ENCODE measurements at regions not wholly inside any gene's neighbourhood (a gene's known extent, or its start where the extent isn't known, plus 50 kb on each side); places are given as distances from the start of the nearest gene placed in this dataset.
A peak's percentile ranks its signal among the peaks of the same experiment; 100 is the strongest.

GRCh38 chr5:104001136-104001535 is 438.5 kb upstream of the NUDT12 start:
- WGBS, result 70% methylated on average over 2 of the region's 2 CpGs
- Histone ChIP-seq H3K27me3 (ENCODE audit: control insufficient read depth in 4 of 4, insufficient read depth in 4 of 4, low read length in 3 of 4) (peaks cover 0 to 2% (median 0%) of the 10 kb centered on the region in 4 donors), H3K4me3 (ENCODE audit: low read depth in 1 of 3, low read length in 3 of 3) (no peak overlapping the region), H3K27ac (ENCODE audit: low read depth in 1 of 2, low read length in 2 of 2) (no peak overlapping the region), H3K4me1 (ENCODE audit: control insufficient read depth in 4 of 4, insufficient read depth in 4 of 4, low read length in 3 of 4) (no peaks in the 10 kb centered on the region), H3K9ac (ENCODE audit: low read depth in 1 of 2, low read length in 2 of 2) (no peak overlapping the region), H3K9me3 (ENCODE audit: control insufficient read depth in 4 of 4, low read length in 3 of 4) (no peaks in the 10 kb centered on the region), H3K36me3 (ENCODE audit: control insufficient read depth in 4 of 4, insufficient read depth in 3 of 4, low read depth in 1 of 4, low read length in 3 of 4) (no peaks in the 10 kb centered on the region)
- no peak for DNase-seq (ENCODE audit: low spot score)
- TF ChIP-seq JUND (IDR thresholded peaks at IDR 0.05) (no peak), HNF4A (conservative IDR thresholded peaks at IDR 0.05) (no peak), RAD21 (IDR thresholded peaks at IDR 0.05) (no peak), NR2F2 (IDR thresholded peaks at IDR 0.05) (no peak), EGR1 (IDR thresholded peaks at IDR 0.05; ENCODE audit: low read depth in 2 of 2) (no peak), SP1 (IDR thresholded peaks at IDR 0.05) (no peak), REST (IDR thresholded peaks at IDR 0.05) (no peak), RXRA (IDR thresholded peaks at IDR 0.05) (no peak), ATF3 (IDR thresholded peaks at IDR 0.05) (no peak), FOXA2 (IDR thresholded peaks at IDR 0.05) (no peak), FOXA1 (IDR thresholded peaks at IDR 0.05) (no peak), HNF4G (IDR thresholded peaks at IDR 0.05) (no peak), GABPA (IDR thresholded peaks at IDR 0.05 in 1 of 2, conservative IDR thresholded peaks at IDR 0.05 in 1 of 2) (no peak), MAX (IDR thresholded peaks at IDR 0.05) (no peak)

- no peaks in the 10 kb centered on the region for H3K9me3 ChIP-seq (ENCODE audit: control insufficient read depth in 4 of 4, low read length in 3 of 4)
Observed at GRCh38 chr5:103993031-103993430, 430.4 kb upstream of the NUDT12 start.

GRCh38 chr5:103990064-103990463 is 427.5 kb upstream of the NUDT12 start:
- no peak overlapping the region for H3K27ac ChIP-seq (ENCODE audit: low read depth in 1 of 2, low read length in 2 of 2)
- H3K9me3 ChIP-seq (ENCODE audit: control insufficient read depth in 4 of 4, low read length in 3 of 4), result no peaks in the 10 kb centered on the region
- TF ChIP-seq NR2F2 (IDR thresholded peaks at IDR 0.05), result peak; percentile 21
- no peak for TF ChIP-seq MAX (IDR thresholded peaks at IDR 0.05)
- H3K4me3 ChIP-seq (ENCODE audit: low read depth in 1 of 3, low read length in 3 of 3), result no peak overlapping the region
- H3K4me1 ChIP-seq (ENCODE audit: control insufficient read depth in 4 of 4, insufficient read depth in 4 of 4, low read length in 3 of 4), result no peaks in the 10 kb centered on the region
- H3K9ac ChIP-seq (ENCODE audit: low read depth in 1 of 2, low read length in 2 of 2), result no peak overlapping the region
- H3K27me3 ChIP-seq (ENCODE audit: control insufficient read depth in 4 of 4, insufficient read depth in 4 of 4, low read length in 3 of 4), result no peaks in the 10 kb centered on the region
- WGBS, result 73% methylated on average over 4 of the region's 4 CpGs
- DNase-seq (ENCODE audit: low spot score), result no peak
- H3K36me3 ChIP-seq (ENCODE audit: control insufficient read depth in 4 of 4, insufficient read depth in 3 of 4, low read depth in 1 of 4, low read length in 3 of 4), result no peaks in the 10 kb centered on the region

More at GRCh38 chr5:103993031-103993430, 430.4 kb upstream of the NUDT12 start:
- no peak for DNase-seq (ENCODE audit: low spot score)
- Histone ChIP-seq H3K9ac (ENCODE audit: low read depth in 1 of 2, low read length in 2 of 2) (no peak overlapping the region), H3K27ac (ENCODE audit: low read depth in 1 of 2, low read length in 2 of 2) (no peak overlapping the region), H3K4me1 (ENCODE audit: control insufficient read depth in 4 of 4, insufficient read depth in 4 of 4, low read length in 3 of 4) (no peaks in the 10 kb centered on the region), H3K27me3 (ENCODE audit: control insufficient read depth in 4 of 4, insufficient read depth in 4 of 4, low read length in 3 of 4) (peaks cover 0 to 2% (median 0%) of the 10 kb centered on the region in 4 donors), H3K36me3 (ENCODE audit: control insufficient read depth in 4 of 4, insufficient read depth in 3 of 4, low read depth in 1 of 4, low read length in 3 of 4) (no peaks in the 10 kb centered on the region), H3K4me3 (ENCODE audit: low read depth in 1 of 3, low read length in 3 of 3) (no peak overlapping the region)
- TF ChIP-seq JUND (IDR thresholded peaks at IDR 0.05), result no peak
- WGBS, result 39% methylated on average over 1 of the region's 1 CpG

All from liver (tissue), 7 donors.